Liver (tissue), 8 donors: ENCODE measurements at regions not wholly inside any gene's neighbourhood (a gene's known extent, or its start where the extent isn't known, plus 50 kb on each side); places are given as distances from the start of the nearest gene placed in this dataset.

Experiments
- DNase-seq: peaks from one replicate; pipeline ENCODE4 v3.0.0-alpha.2; 2017; ENCODE audit warnings: low spot score
- H3K27ac ChIP-seq, 2 donors: one replicate each; pipeline ENCODE4 v1.7.0; 2013; ENCODE audit warnings: inconsistent platforms in 2 of 2, low read length in 2 of 2, control low read depth in 1 of 2, low read depth in 1 of 2, mild to moderate bottlenecking in 1 of 2
- H3K27me3 ChIP-seq, 4 donors: one replicate each; pipeline versions ENCODE4 v1.6.1 to v1.7.0; 2013; ENCODE audit warnings: low read length in 3 of 4, inconsistent platforms in 1 of 4, mild to moderate bottlenecking in 1 of 4, moderate library complexity in 1 of 4; ENCODE audit not compliant: control insufficient read depth in 4 of 4, insufficient read depth in 4 of 4
- H3K36me3 ChIP-seq, 4 donors: one replicate each; pipeline versions ENCODE4 v1.6.1 to v1.7.0; 2013; ENCODE audit warnings: low read length in 3 of 4, mild to moderate bottlenecking in 3 of 4, low read depth in 1 of 4, moderate library complexity in 1 of 4; ENCODE audit not compliant: control insufficient read depth in 4 of 4, insufficient read depth in 3 of 4
- H3K4me1 ChIP-seq, 4 donors: one replicate each; pipeline versions ENCODE4 v1.6.1 to v1.7.0; 2013; ENCODE audit warnings: low read length in 3 of 4, mild to moderate bottlenecking in 3 of 4, moderate library complexity in 1 of 4; ENCODE audit not compliant: control insufficient read depth in 4 of 4, insufficient read depth in 4 of 4
- H3K4me3 ChIP-seq, 3 donors: one replicate each; pipeline versions ENCODE4 v1.6.1 to v1.7.0; 2013; ENCODE audit warnings: low read length in 3 of 3, control low read depth in 1 of 3, low read depth in 1 of 3, mild to moderate bottlenecking in 1 of 3
- H3K9ac ChIP-seq, 2 donors: one replicate each; pipeline ENCODE4 v1.7.0; 2013; ENCODE audit warnings: low read length in 2 of 2, mild to moderate bottlenecking in 2 of 2, moderate library complexity in 2 of 2, control low read depth in 1 of 2, low read depth in 1 of 2
- H3K9me3 ChIP-seq, 4 donors: one replicate each; pipeline versions ENCODE4 v1.6.1 to v1.7.0; 2013; ENCODE audit warnings: low read length in 3 of 4; ENCODE audit not compliant: control insufficient read depth in 4 of 4
- CTCF ChIP-seq: fragments of 150-350 bp; IDR thresholded peaks from 2 replicates; pipeline ENCODE4 v1.5.1; 2017; ENCODE audit warnings: improper control_type of control experiment, low read depth, low read length; ENCODE audit not compliant: missing input control
- EGR1 ChIP-seq, 2 donors: IDR thresholded peaks; 2 replicates each; pipeline ENCODE4 v1.6.1; 2016 to 2018; ENCODE audit warnings: antibody characterized with exemption in 2 of 2, low read depth in 2 of 2
- FOXA1 ChIP-seq: IDR thresholded peaks from 2 replicates; pipeline ENCODE4 v1.6.1; 2016; ENCODE audit warnings: antibody characterized with exemption
- FOXA2 ChIP-seq: IDR thresholded peaks from 2 replicates; pipeline ENCODE4 v1.6.1; 2016; ENCODE audit warnings: antibody characterized with exemption
- GABPA ChIP-seq, 2 donors: IDR thresholded peaks in 1 of 2; conservative IDR thresholded peaks in 1 of 2; 2 replicates each; pipeline ENCODE4 v1.6.1; 2016; ENCODE audit warnings: antibody characterized with exemption in 2 of 2, mild to moderate bottlenecking in 1 of 2, moderate library complexity in 1 of 2
- HNF4A ChIP-seq, 2 donors: conservative IDR thresholded peaks; 2 replicates each; pipeline ENCODE4 v1.6.1; 2016; ENCODE audit warnings: antibody characterized with exemption in 2 of 2, mild to moderate bottlenecking in 2 of 2
- HNF4G ChIP-seq: IDR thresholded peaks from 2 replicates; pipeline ENCODE4 v1.6.1; 2016; ENCODE audit warnings: antibody characterized with exemption
- JUND ChIP-seq, 2 donors: IDR thresholded peaks; 2 replicates each; pipeline ENCODE4 v1.6.1; 2016; ENCODE audit warnings: antibody characterized with exemption in 2 of 2
- MAX ChIP-seq: IDR thresholded peaks from 2 replicates; pipeline ENCODE4 v1.6.1; 2016; ENCODE audit warnings: antibody characterized with exemption
- NR2F2 ChIP-seq: IDR thresholded peaks from 2 replicates; pipeline ENCODE4 v1.6.1; 2016; ENCODE audit warnings: antibody characterized with exemption
- RAD21 ChIP-seq, 2 donors: IDR thresholded peaks; 2 replicates each; pipeline ENCODE4 v1.6.1; 2016; ENCODE audit warnings: antibody characterized with exemption in 2 of 2, mild to moderate bottlenecking in 2 of 2
- RXRA ChIP-seq, 2 donors: IDR thresholded peaks; 2 replicates each; pipeline ENCODE4 v1.6.1; 2017 to 2018; ENCODE audit warnings: antibody characterized with exemption in 2 of 2, mild to moderate bottlenecking in 1 of 2
- SP1 ChIP-seq: IDR thresholded peaks from 2 replicates; pipeline ENCODE4 v1.6.1; 2018; ENCODE audit warnings: antibody characterized with exemption, mild to moderate bottlenecking
- TAF1 ChIP-seq: conservative IDR thresholded peaks from 2 replicates; pipeline ENCODE4 v1.6.1; 2016; ENCODE audit warnings: antibody characterized with exemption, mild to moderate bottlenecking
- YY1 ChIP-seq: IDR thresholded peaks from 2 replicates; pipeline ENCODE4 v1.6.1; 2016; ENCODE audit warnings: antibody characterized with exemption, mild to moderate bottlenecking
- ZBTB33 ChIP-seq: IDR thresholded peaks from 2 replicates; pipeline ENCODE4 v1.6.1; 2016; ENCODE audit warnings: antibody characterized with exemption
- WGBS: extraction: QIAGEN DNeasy Blood & Tissue Kit; methylation state at CpG from one replicate; pipeline ENCODE4 v1.1.7; 2013; 5-methylcytosine and 5-hydroxymethylcytosine counted together
- donor health status: healthy.
- donor health status: healthy.
- donor health status: healthy.
- donor health status: healthy.
- donor health status: healthy.

- Histone ChIP-seq H3K9ac (no peak overlapping the region), H3K4me3 (no peak overlapping the region), H3K27ac (no peak overlapping the region), H3K9me3 (no peaks in the 10 kb centered on the region), H3K4me1 (no peaks in the 10 kb centered on the region), H3K36me3 (no peaks in the 10 kb centered on the region), H3K27me3 (peaks cover 0 to 8% (median 0%) of the 10 kb centered on the region in 4 donors)
- no peak for TF ChIP-seq ZBTB33
- DNase-seq = no peak
- 53% methylated on average over 8 of the region's 8 CpGs for WGBS
These were observed 673.6 kb downstream of the HS3ST4 start for GRCh38 chr16:26365161-26365940.

- TF ChIP-seq RXRA (IDR thresholded peaks at IDR 0.05) = no peak
- TF ChIP-seq NR2F2 = no peak
- no peak for TF ChIP-seq HNF4A (conservative IDR thresholded peaks at IDR 0.05)
- TF ChIP-seq RAD21 (IDR thresholded peaks at IDR 0.05) = no peak
- TF ChIP-seq MAX = no peak
- no peak for TF ChIP-seq ZBTB33
- 73% methylated on average over 1 of the region's 1 CpG for WGBS
- Histone ChIP-seq H3K27ac (no peak overlapping the region), H3K4me3 (no peak overlapping the region), H3K4me1 (no peaks in the 10 kb centered on the region), H3K9me3 (peaks cover 0 to 9% (median 0%) of the 10 kb centered on the region in 4 donors), H3K36me3 (no peaks in the 10 kb centered on the region), H3K27me3 (peaks cover 0 to 4% (median 0%) of the 10 kb centered on the region in 4 donors), H3K9ac (no peak overlapping the region)
- DNase-seq = no peak
These were observed 679.6 kb downstream of the HS3ST4 start for GRCh38 chr16:26371349-26371869.

- peaks cover 0 to 4% (median 0%) of the 10 kb centered on the region in 4 donors for H3K27me3 ChIP-seq
- DNase-seq = no peak
- no peaks in the 10 kb centered on the region for H3K36me3 ChIP-seq
- no peaks in the 10 kb centered on the region for H3K4me1 ChIP-seq
- 76% methylated on average over 4 of the region's 4 CpGs for WGBS
- H3K9ac ChIP-seq = no peak overlapping the region
- H3K27ac ChIP-seq = no peak overlapping the region
- H3K4me3 ChIP-seq = no peak overlapping the region
- H3K9me3 ChIP-seq = peaks cover 0 to 9% (median 0%) of the 10 kb centered on the region in 4 donors
- TF ChIP-seq CTCF (no peak), SP1 (no peak), FOXA2 (no peak), HNF4A (conservative IDR thresholded peaks at IDR 0.05) (no peak), GABPA (IDR thresholded peaks at IDR 0.05 in 1 of 2, conservative IDR thresholded peaks at IDR 0.05 in 1 of 2) (no peak), EGR1 (IDR thresholded peaks at IDR 0.05; ENCODE audit: low read depth in 2 of 2) (no peak), HNF4G (no peak), MAX (no peak), YY1 (no peak), FOXA1 (no peak), TAF1 (no peak), RXRA (IDR thresholded peaks at IDR 0.05) (no peak), JUND (IDR thresholded peaks at IDR 0.05) (no peak)
These were observed 682.6 kb downstream of the HS3ST4 start for GRCh38 chr16:26374279-26374925.
